HUES6 (cell line): ENCODE measurements at regions not wholly inside any gene's neighbourhood (a gene's known extent, or its start where the extent isn't known, plus 50 kb on each side); places are given as distances from the start of the nearest gene placed in this dataset.

ENCODE experiments used
- H3K27ac ChIP-seq: 2 replicates; pipeline ENCODE4 v1.7.0; 2013; ENCODE audit warnings: low read depth, mild to moderate bottlenecking, low read length, inconsistent platforms
- H3K27me3 ChIP-seq: 2 replicates; pipeline ENCODE4 v1.6.1; 2013; ENCODE audit warnings: low read length; ENCODE audit not compliant: control insufficient read depth, insufficient read depth
- H3K36me3 ChIP-seq: 2 replicates; pipeline ENCODE4 v1.6.1; 2013; ENCODE audit warnings: low read length; ENCODE audit not compliant: control insufficient read depth, insufficient read depth
- H3K4me1 ChIP-seq: 2 replicates; pipeline ENCODE4 v1.6.1; 2013; ENCODE audit warnings: low read length; ENCODE audit not compliant: control insufficient read depth, insufficient read depth
- H3K4me3 ChIP-seq: 2 replicates; pipeline ENCODE4 v1.5.1; 2013; ENCODE audit warnings: low read depth, low read length
- H3K9ac ChIP-seq: one replicate; pipeline ENCODE4 v1.6.1; 2013; ENCODE audit warnings: mild to moderate bottlenecking, low read length
- H3K9me3 ChIP-seq: 2 replicates; pipeline ENCODE4 v1.6.1; 2013; ENCODE audit warnings: low read depth, low read length; ENCODE audit not compliant: control insufficient read depth, insufficient read depth

- H3K4me3 ChIP-seq = no peak overlapping the region
Measured at GRCh38 chr2:82120115-82120514, 1815.6 kb upstream of the LRRTM1 start.

GRCh38 chr2:82109418-82109817, 1804.9 kb upstream of the LRRTM1 start:
- Histone ChIP-seq H3K36me3 (no peaks in the 10 kb centered on the region), H3K27ac (no peak overlapping the region), H3K9me3 (no peaks in the 10 kb centered on the region), H3K4me1 (no peaks in the 10 kb centered on the region), H3K27me3 (no peaks in the 10 kb centered on the region), H3K4me3 (no peak overlapping the region), H3K9ac (no peak overlapping the region)

More at GRCh38 chr2:82120115-82120514, 1815.6 kb upstream of the LRRTM1 start:
- no peaks in the 10 kb centered on the region for H3K27me3 ChIP-seq
- H3K4me1 ChIP-seq = peaks cover 4% of the 10 kb centered on the region; the same call in 1 of the 2 replicates
- H3K9ac ChIP-seq = no peak overlapping the region
- H3K36me3 ChIP-seq = no peaks in the 10 kb centered on the region
- H3K27ac ChIP-seq = no peak overlapping the region
- H3K9me3 ChIP-seq = no peaks in the 10 kb centered on the region

- H3K27ac ChIP-seq = no peak overlapping the region
- no peaks in the 10 kb centered on the region for H3K36me3 ChIP-seq
- no peaks in the 10 kb centered on the region for H3K9me3 ChIP-seq
- H3K9ac ChIP-seq = no peak overlapping the region
- no peaks in the 10 kb centered on the region for H3K27me3 ChIP-seq
- H3K4me1 ChIP-seq = no peaks in the 10 kb centered on the region
- no peak overlapping the region for H3K4me3 ChIP-seq
Measured at GRCh38 chr2:82098617-82099016, 1794.1 kb upstream of the LRRTM1 start.

- Histone ChIP-seq H3K4me3 (no peak overlapping the region), H3K27ac (no peak overlapping the region)
Measured at GRCh38 chr2:82089518-82089917, 1785.0 kb upstream of the LRRTM1 start.

GRCh38 chr2:82084679-82085392, 1780.3 kb upstream of the LRRTM1 start:
- H3K4me3 ChIP-seq = no peak overlapping the region
- no peaks in the 10 kb centered on the region for H3K36me3 ChIP-seq
- peaks cover 27% of the 10 kb centered on the region for H3K9me3 ChIP-seq
- H3K4me1 ChIP-seq = no peaks in the 10 kb centered on the region
- no peak overlapping the region for H3K27ac ChIP-seq
- no peak overlapping the region for H3K9ac ChIP-seq
- H3K27me3 ChIP-seq = no peaks in the 10 kb centered on the region

More at GRCh38 chr2:82089518-82089917, 1785.0 kb upstream of the LRRTM1 start:
- Histone ChIP-seq H3K9me3 (peaks cover 27% of the 10 kb centered on the region), H3K4me1 (no peaks in the 10 kb centered on the region), H3K9ac (no peak overlapping the region), H3K36me3 (no peaks in the 10 kb centered on the region), H3K27me3 (no peaks in the 10 kb centered on the region)

- H3K36me3 ChIP-seq = no peaks in the 10 kb centered on the region
- no peak overlapping the region for H3K27ac ChIP-seq
- H3K27me3 ChIP-seq = no peaks in the 10 kb centered on the region
- H3K9ac ChIP-seq = no peak overlapping the region
- peaks cover 14% of the 10 kb centered on the region; the same call in 1 of the 2 replicates for H3K9me3 ChIP-seq
- H3K4me1 ChIP-seq = no peaks in the 10 kb centered on the region
- H3K4me3 ChIP-seq = no peak overlapping the region
Measured at GRCh38 chr2:82075875-82076274, 1771.3 kb upstream of the LRRTM1 start.

GRCh38 chr2:82062463-82062862, 1757.9 kb upstream of the LRRTM1 start:
- Histone ChIP-seq H3K27me3 (no peaks in the 10 kb centered on the region), H3K27ac (no peak overlapping the region), H3K4me1 (no peaks in the 10 kb centered on the region), H3K36me3 (no peaks in the 10 kb centered on the region), H3K9ac (no peak overlapping the region), H3K4me3 (no peak overlapping the region), H3K9me3 (no peaks in the 10 kb centered on the region)

- Histone ChIP-seq H3K4me1 (no peaks in the 10 kb centered on the region), H3K9ac (no peak overlapping the region), H3K36me3 (no peaks in the 10 kb centered on the region), H3K27ac (no peak overlapping the region), H3K9me3 (no peaks in the 10 kb centered on the region), H3K27me3 (no peaks in the 10 kb centered on the region), H3K4me3 (no peak overlapping the region)
Measured at GRCh38 chr2:82055846-82056245, 1751.3 kb upstream of the LRRTM1 start.

GRCh38 chr2:82043867-82044266, 1739.3 kb upstream of the LRRTM1 start:
- Histone ChIP-seq H3K4me1 (no peaks in the 10 kb centered on the region), H3K9ac (no peak overlapping the region), H3K9me3 (0 out of 2 replicates have a peak, but pooled peaks cover 8% of the 10 kb centered on the region), H3K27me3 (no peaks in the 10 kb centered on the region), H3K4me3 (no peak overlapping the region), H3K27ac (no peak overlapping the region), H3K36me3 (no peaks in the 10 kb centered on the region)

- Histone ChIP-seq H3K9ac (no peak overlapping the region), H3K27ac (no peak overlapping the region), H3K9me3 (peaks cover 15% of the 10 kb centered on the region; the same call in 1 of the 2 replicates), H3K4me3 (no peak overlapping the region), H3K27me3 (no peaks in the 10 kb centered on the region), H3K36me3 (no peaks in the 10 kb centered on the region), H3K4me1 (peaks cover 3% of the 10 kb centered on the region; the same call in 1 of the 2 replicates)
Measured at GRCh38 chr2:82027921-82028615, 1723.5 kb upstream of the LRRTM1 start.

- Histone ChIP-seq H3K9ac (no peak overlapping the region), H3K4me1 (peaks cover 3% of the 10 kb centered on the region; the same call in 1 of the 2 replicates), H3K27me3 (no peaks in the 10 kb centered on the region), H3K36me3 (no peaks in the 10 kb centered on the region), H3K4me3 (no peak overlapping the region), H3K9me3 (peaks cover 3% of the 10 kb centered on the region; the same call in 1 of the 2 replicates), H3K27ac (no peak overlapping the region)
Measured at GRCh38 chr2:82023710-82024109, 1719.2 kb upstream of the LRRTM1 start.
